ENCODE measurements at regions not wholly inside any gene's neighbourhood (a gene's known extent, or its start where the extent isn't known, plus 50 kb on each side); places are given as distances from the start of the nearest gene placed in this dataset.
"Not testable (repeated sequence)": the region's sequence is repeated elsewhere in the genome, so short reads cannot be mapped to it uniquely, and the experiment has no call there.

DNA sequence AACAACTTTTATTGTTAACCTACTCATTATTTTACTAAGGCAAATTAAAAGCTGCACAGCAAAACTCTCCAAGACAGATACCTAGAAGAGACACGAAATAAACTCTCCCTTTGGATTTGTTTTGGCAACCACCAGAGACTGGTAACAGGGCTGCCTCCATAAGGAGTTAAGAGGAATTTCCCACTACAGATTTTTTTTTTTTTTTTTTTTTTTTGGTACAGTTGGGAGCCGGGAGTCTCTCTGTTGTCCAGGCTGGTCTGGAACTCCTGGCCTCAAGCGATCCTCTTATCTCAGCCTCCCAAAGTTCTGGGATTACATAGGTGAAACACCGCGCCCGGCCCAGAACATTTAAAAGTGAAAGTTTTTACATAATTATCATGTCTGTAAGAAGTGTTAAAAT is 73.6 kb upstream of the VGLL4 start:
- in situ Hi-C loops (cut with HindIII; ENCODE audit: low pct_unique_long_range_greater_than_20kb, low sequenced_read_pairs), result no loop called here
- peak; percentile 15 for DNase-seq (ENCODE audit: low read depth)

DNA sequence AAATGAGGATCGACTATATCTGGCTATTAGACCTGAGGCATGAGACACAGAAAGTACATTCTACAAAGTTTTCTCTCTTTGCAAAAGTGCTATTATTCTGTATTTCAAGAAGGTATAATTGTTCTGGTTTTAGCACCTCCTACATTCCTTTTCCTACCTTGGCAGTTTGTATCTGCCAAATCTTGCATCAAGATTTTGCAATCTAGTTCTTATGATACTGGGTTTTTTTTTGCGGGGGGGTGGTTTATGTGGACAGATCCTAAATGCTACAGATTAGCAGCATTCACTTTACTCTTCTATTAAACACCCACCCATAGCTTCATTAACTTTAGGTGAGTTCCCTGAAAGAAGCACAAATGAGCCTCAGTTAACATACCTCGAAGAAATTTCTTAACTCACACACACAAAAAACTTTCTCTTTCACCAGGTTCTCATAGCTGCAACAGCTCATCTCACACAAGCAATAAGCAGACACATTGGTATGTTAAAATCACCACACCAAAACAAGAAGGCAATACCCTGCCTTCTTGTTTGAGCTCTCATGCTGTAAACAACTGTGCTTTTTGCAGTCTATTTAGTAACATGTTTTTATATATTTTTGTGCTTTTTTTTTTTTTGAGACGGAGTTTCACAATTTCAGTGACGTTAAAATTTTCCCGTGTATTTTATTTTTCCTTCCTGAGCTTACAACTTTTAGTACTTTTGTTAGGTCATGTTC is 73.0 kb upstream of the VGLL4 start:
- no peak for DNase-seq (ENCODE audit: low read depth)

GRCh38 chr3:11713171-11713570 is 69.5 kb upstream of the VGLL4 start:
- no peak for DNase-seq (ENCODE audit: low read depth)
- in situ Hi-C loops (cut with HindIII; ENCODE audit: low pct_unique_long_range_greater_than_20kb, low sequenced_read_pairs), result no loop called here

More for the DNA sequence above, 73.0 kb upstream of the VGLL4 start:
- in situ Hi-C loops (cut with HindIII; ENCODE audit: low pct_unique_long_range_greater_than_20kb, low sequenced_read_pairs), result no loop called here

DNA sequence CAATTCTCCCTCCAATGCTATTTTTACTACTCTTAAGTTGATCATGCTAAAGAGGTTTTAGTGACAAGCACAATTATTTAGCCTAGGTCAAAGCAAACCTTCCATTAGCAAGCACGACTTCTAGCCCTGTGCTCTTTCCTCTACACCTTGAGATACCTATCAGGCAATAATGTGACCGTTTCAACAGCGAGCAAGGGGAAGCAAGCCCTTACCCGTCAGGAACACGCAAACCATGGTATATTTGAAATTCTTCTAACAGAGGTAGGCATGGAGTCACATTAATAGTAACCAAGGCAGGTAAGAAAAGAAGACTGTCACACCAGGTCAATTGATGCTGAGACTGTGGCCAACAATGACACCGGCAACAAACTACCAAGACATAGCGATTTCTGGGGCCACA is 68.9 kb upstream of the VGLL4 start:
- no peak for DNase-seq (ENCODE audit: low read depth)
- in situ Hi-C loops (cut with HindIII; ENCODE audit: low pct_unique_long_range_greater_than_20kb, low sequenced_read_pairs), result no loop called here

DNA sequence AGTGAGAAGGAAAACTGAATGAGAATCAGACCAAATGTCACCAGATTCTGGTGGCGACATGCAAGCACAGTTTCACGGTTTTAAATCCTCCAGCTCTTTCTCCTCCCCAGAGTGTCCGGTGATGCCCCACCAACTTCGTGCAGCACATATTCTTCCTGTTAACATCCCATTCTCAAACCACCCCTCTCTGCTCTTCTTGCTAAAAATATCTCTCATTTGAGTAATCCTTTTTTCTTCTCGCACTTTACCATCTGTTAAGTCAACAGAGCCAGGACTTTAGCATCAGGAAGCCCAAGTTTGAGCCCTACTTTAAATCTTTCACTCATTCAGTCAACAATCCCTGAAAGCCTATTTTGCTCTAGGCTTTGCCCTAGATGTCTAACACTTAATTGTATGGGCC is 68.2 kb upstream of the VGLL4 start:
- DNase-seq (ENCODE audit: low read depth), result no peak
- in situ Hi-C loops (cut with HindIII; ENCODE audit: low pct_unique_long_range_greater_than_20kb, low sequenced_read_pairs), result no loop called here

- DNase-seq (ENCODE audit: low read depth), result no peak
- in situ Hi-C loops (cut with HindIII; ENCODE audit: low pct_unique_long_range_greater_than_20kb, low sequenced_read_pairs), result no loop called here
These were observed 66.1 kb upstream of the VGLL4 start for GRCh38 chr3:11709782-11710181.

DNA sequence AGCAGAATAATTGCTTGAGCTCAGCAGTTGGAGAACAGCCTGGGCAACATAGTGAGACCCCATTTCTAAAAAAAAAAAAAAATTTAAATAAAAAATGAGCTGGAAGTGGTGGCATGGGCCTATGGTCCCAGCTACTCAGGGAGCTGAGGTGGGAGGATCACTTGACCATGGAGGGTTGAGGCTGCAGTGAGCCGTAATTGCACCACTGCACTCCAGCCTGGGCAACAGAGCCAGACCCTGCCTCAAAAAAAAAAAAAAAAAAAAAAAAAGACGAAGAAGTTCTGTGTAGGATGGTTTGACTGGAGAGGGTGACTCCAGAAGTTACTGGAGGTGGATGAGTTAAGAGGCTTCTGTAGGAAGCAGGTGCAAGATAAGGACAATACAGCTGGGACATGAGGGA is 63.4 kb upstream of the VGLL4 start:
- in situ Hi-C loops (cut with HindIII; ENCODE audit: low pct_unique_long_range_greater_than_20kb, low sequenced_read_pairs); DNase-seq (ENCODE audit: low read depth): not testable (repeated sequence)

- DNase-seq (ENCODE audit: low read depth), result no peak
- in situ Hi-C loops (cut with HindIII; ENCODE audit: low pct_unique_long_range_greater_than_20kb, low sequenced_read_pairs), result no loop called here
These were observed 62.9 kb upstream of the VGLL4 start for GRCh38 chr3:11706604-11707003.

DNA sequence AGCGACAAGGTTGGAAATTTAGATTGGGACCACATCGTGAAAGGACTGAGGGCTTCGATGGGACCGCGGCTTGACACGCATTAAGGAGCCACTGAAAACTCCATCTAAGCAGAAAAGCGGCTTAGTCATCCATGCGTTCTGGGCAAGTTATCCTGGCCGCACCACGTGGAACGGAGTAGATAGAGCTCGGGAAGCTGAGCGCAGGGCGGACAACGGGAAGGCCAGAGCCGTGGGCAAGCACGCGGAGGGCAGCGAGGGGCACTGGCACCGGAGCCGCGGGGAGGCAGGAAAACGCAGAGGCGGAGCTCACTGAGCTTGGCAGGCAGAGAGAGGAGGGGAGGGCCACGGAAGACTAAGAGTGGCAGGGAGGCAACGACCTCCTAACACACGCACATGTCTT is 61.3 kb upstream of the VGLL4 start:
- in situ Hi-C loops (cut with HindIII; ENCODE audit: low pct_unique_long_range_greater_than_20kb, low sequenced_read_pairs), result no loop called here
- no peak for DNase-seq (ENCODE audit: low read depth)

- DNase-seq (ENCODE audit: low read depth), result no peak
- in situ Hi-C loops (cut with HindIII; ENCODE audit: low pct_unique_long_range_greater_than_20kb, low sequenced_read_pairs), result no loop called here
These were observed 59.4 kb upstream of the VGLL4 start for GRCh38 chr3:11703146-11703545.

- no peak for DNase-seq (ENCODE audit: low read depth)
- in situ Hi-C loops (cut with HindIII; ENCODE audit: low pct_unique_long_range_greater_than_20kb, low sequenced_read_pairs), result no loop called here
These were observed 55.3 kb upstream of the VGLL4 start for GRCh38 chr3:11699083-11699427.

DNA sequence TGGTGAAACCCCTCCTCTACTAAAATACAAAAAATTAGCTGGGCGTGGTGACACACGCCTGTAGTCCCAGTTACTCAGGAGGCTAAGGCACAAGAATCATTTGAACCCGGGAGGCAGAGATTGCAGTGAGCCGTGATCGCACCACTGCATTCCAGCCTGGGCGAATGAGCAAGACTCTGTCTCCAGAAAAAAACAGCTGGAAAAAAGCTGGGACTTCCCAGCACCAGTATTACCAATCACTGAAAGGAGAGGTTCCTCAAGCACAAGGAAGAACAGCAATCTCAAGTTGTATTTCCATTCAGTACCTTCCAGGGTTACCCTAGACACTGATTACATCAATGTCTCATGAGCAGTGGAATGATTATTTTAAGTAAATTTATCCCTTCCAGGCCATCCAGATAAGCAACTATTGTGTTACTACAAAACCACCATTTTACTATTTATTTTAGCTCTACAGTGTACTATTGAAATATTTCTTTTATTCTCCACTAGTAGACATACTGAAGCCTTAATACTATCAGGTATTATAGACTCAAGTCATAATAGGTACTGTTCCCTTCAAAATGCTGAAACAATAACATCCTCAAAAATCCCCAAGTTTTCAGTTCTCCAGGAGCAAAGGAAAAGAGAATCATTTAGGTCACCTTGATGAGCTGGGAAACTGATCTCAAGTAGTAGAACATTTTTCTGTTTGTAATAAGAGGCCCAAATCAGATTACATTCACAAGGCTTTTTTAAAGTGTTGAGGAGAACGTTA is 54.8 kb upstream of the VGLL4 start:
- DNase-seq (ENCODE audit: low read depth), result no peak
- in situ Hi-C loops (cut with HindIII; ENCODE audit: low pct_unique_long_range_greater_than_20kb, low sequenced_read_pairs), result no loop called here

- DNase-seq (ENCODE audit: low read depth), result no peak
- in situ Hi-C loops (cut with HindIII; ENCODE audit: low pct_unique_long_range_greater_than_20kb, low sequenced_read_pairs), result no loop called here
These were observed 54.0 kb upstream of the VGLL4 start for GRCh38 chr3:11697701-11698100.

DNA sequence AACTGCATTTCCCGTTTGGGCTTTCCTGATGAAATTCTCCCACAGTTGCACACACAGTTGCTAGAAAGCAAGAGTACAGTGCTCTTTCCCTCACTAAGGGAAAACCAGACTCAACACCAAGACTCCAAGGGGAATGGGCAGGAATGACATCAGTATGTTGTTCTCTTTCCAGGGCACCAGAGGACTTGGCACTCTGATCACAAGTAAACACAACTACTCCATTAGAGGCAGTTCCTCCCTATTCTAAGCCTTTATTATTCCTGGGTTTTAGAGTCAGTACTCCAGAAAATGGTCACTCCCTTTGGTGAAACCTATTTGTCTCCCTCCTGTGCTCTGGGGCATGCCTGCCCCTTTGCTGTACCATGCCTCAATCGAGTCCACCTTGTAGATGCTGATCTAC is 52.3 kb upstream of the VGLL4 start:
- in situ Hi-C loops (cut with HindIII; ENCODE audit: low pct_unique_long_range_greater_than_20kb, low sequenced_read_pairs), result no loop called here
- no peak for DNase-seq (ENCODE audit: low read depth)

Measured in Caki2 (cell line).